HAP-1 (cell line): ENCODE measurements at regions not wholly inside any gene's neighbourhood (a gene's known extent, or its start where the extent isn't known, plus 50 kb on each side); places are given as distances from the start of the nearest gene placed in this dataset.
A peak's percentile ranks its signal among the peaks of the same experiment; 100 is the strongest.

Source experiments
- DNase-seq, 2 experiments: peaks; one replicate each; pipeline ENCODE4 v3.0.0-alpha.2; 2016 to 2020; ENCODE audit warnings: low spot score in 2 of 2
- H3K27me3 ChIP-seq: fragments of 250-450 bp; sonication (Bioruptor Pico); 2 replicates; pipeline ENCODE4 v1.5.1; 2020; ENCODE audit warnings: low read depth, mild to moderate bottlenecking, moderate library complexity
- H3K36me3 ChIP-seq: fragments of 250-450 bp; sonication (Bioruptor Pico); replicated peaks from 2 replicates; pipeline ENCODE4 v1.5.1; 2020; ENCODE audit warnings: mild to moderate bottlenecking
- H3K4me1 ChIP-seq: fragments of 250-450 bp; sonication (Bioruptor Pico); 2 replicates; pipeline ENCODE4 v1.5.1; 2020; ENCODE audit warnings: mild to moderate bottlenecking
- H3K4me3 ChIP-seq: fragments of 250-450 bp; sonication (Bioruptor Pico); 2 replicates; pipeline ENCODE4 v1.5.1; 2020; ENCODE audit warnings: mild to moderate bottlenecking, moderate library complexity
- H3K9me3 ChIP-seq: fragments of 250-450 bp; sonication (Bioruptor Pico); 2 replicates; pipeline ENCODE4 v1.5.1; 2020; ENCODE audit warnings: mild to moderate bottlenecking, moderate library complexity
- in situ Hi-C: fragments of 300-500 bp; cut with MboI; formaldehyde crosslinking; loops from 3 replicates; pipeline ENCODE4 v1.14.3; 2020; ENCODE audit warnings: low sequenced_read_pairs, inconsistent platforms, mixed read lengths

DNA sequence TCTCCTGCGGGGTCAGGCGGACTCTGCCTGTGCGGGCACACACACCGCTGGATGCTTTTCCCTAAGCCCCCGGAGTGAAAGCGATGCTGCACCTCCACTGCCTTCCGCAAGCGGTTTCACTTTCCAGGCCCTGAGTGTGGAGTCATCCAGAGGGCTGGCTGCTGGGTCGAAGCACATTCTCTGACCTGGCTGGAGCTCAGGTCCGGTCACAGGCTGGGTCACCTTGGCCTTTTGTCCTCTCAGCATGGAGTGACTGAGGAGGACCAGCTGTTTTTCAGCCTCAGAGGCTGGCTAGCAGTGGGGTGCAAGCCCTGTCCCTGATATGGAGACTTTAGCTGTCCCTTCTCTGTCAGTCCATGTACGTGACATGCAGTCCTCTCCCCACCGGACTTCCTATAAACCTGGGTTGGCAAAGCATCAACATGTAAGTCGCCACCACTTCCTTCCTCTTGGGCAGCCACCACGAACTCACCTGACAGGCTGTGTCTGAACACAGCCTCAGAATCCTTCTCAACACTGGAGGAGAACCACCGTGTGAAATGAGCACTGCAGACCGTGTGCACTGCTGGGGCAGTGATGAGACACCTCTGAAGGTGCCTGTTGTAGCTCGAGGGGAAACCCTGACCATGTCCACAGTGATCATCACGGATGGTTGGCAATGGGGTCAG, 51.3 kb downstream of the GADD45G start:
- in situ Hi-C loops, result loop anchor here (25.0 kb wide), 1 partner anchor 344 kb away; the partner anchor contains the start of genes CKS2 and SECISBP2
- Histone ChIP-seq H3K4me3 (no peak overlapping the region), H3K4me1 (peaks cover under 1% of the 10 kb centered on the region), H3K27me3 (no peaks in the 10 kb centered on the region), H3K9me3 (no peaks in the 10 kb centered on the region; the same call in 1 of the 2 replicates), H3K36me3 (no peaks in the 10 kb centered on the region)
- DNase-seq, result no peak

DNA sequence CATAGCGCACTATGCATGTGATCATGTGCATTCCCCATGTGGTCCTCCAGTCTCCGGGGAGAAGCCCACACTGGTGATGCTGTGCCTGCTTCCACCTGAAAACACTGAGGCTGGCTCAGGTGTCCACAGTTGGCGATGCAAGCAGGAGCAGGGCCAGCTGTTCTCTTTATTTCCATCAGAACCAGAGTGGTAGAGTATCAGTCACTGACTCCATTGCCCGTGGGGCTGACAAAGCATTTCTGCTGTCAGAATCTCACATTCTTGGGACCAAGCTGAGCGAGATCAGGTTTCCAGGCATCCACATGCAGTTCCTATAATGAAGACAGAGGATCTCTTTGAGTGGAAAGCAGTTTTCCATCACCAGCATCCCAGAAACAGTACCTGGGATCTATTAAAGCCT, 52.5 kb downstream of the GADD45G start:
- DNase-seq, result no peak
- in situ Hi-C loops, result loop anchor here (25.0 kb wide), 1 partner anchor 345 kb away; the partner anchor contains the start of genes CKS2 and SECISBP2
- H3K27me3 ChIP-seq, result no peaks in the 10 kb centered on the region
- no peaks in the 10 kb centered on the region for H3K9me3 ChIP-seq
- H3K36me3 ChIP-seq, result no peaks in the 10 kb centered on the region
- H3K4me3 ChIP-seq, result no peak overlapping the region
- peaks cover 10% of the 10 kb centered on the region for H3K4me1 ChIP-seq

DNA sequence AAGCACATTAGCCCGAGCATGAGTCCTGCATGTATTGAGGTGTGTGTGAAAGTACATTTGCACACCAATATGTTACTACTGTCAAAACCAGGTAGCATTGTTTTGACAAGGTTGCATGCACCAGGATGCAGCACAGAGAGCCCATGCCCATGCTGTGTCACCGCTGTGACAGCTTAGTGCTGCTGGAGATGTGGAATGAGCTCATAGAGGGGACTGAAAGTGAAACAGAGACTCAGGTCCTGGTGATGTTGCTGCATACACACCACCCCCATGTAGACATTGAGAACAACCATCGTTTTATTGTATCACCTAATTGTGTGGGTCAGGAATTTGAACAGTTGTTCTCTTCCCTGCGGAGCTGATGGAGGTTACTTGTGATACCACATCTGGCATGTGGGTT, 53.0 kb downstream of the GADD45G start:
- H3K4me3 ChIP-seq, result no peak overlapping the region
- no peaks in the 10 kb centered on the region for H3K9me3 ChIP-seq
- no peaks in the 10 kb centered on the region for H3K36me3 ChIP-seq
- H3K27me3 ChIP-seq, result no peaks in the 10 kb centered on the region
- H3K4me1 ChIP-seq, result peaks cover 12% of the 10 kb centered on the region
- DNase-seq, result no peak
- in situ Hi-C loops, result loop anchor here (25.0 kb wide), 1 partner anchor 345 kb away; the partner anchor contains the start of genes CKS2 and SECISBP2

GRCh38 chr9:89658401-89658800, 53.6 kb downstream of the GADD45G start:
- no peak for DNase-seq
- Histone ChIP-seq H3K9me3 (no peaks in the 10 kb centered on the region), H3K36me3 (no peaks in the 10 kb centered on the region), H3K27me3 (no peaks in the 10 kb centered on the region), H3K4me1 (peaks cover 12% of the 10 kb centered on the region), H3K4me3 (no peak overlapping the region)
- in situ Hi-C loops, result loop anchor here (25.0 kb wide), 1 partner anchor 346 kb away; the partner anchor contains the start of genes CKS2 and SECISBP2

DNA sequence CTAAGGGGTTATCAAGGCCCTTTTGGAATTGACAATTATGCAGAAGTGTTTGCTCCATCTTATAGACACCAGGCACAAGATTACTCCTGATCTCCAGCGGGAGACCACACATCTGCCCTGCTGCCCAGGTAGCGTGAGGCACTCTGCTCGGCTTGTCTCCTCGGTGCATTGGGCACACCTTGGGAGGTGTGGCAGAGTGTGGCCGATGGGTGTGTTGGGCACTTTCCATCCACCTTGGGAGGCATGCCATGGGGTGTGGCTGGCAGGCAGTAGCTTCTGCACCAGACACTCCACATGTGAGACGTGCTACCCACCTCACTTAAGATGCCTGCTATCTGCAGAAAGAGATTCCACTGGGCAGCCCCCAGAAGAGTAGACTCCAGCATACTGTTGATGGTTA, 54.1 kb downstream of the GADD45G start:
- H3K9me3 ChIP-seq, result no peaks in the 10 kb centered on the region
- in situ Hi-C loops, result loop anchor here (25.0 kb wide), 1 partner anchor 347 kb away; the partner anchor contains the start of genes CKS2 and SECISBP2
- H3K4me1 ChIP-seq, result peaks cover 12% of the 10 kb centered on the region
- no peaks in the 10 kb centered on the region for H3K36me3 ChIP-seq
- no peak overlapping the region for H3K4me3 ChIP-seq
- H3K27me3 ChIP-seq, result no peaks in the 10 kb centered on the region
- no peak for DNase-seq

GRCh38 chr9:89659473-89659872, 54.7 kb downstream of the GADD45G start:
- H3K9me3 ChIP-seq, result no peaks in the 10 kb centered on the region
- H3K27me3 ChIP-seq, result no peaks in the 10 kb centered on the region
- no peak overlapping the region for H3K4me3 ChIP-seq
- no peak for DNase-seq
- no peaks in the 10 kb centered on the region for H3K36me3 ChIP-seq
- H3K4me1 ChIP-seq, result peaks cover 12% of the 10 kb centered on the region
- in situ Hi-C loops, result loop anchor here (25.0 kb wide), 1 partner anchor 347 kb away; the partner anchor contains the start of genes CKS2 and SECISBP2

GRCh38 chr9:89659891-89660685, 55.3 kb downstream of the GADD45G start:
- H3K36me3 ChIP-seq, result no peaks in the 10 kb centered on the region
- no peaks in the 10 kb centered on the region for H3K27me3 ChIP-seq
- H3K4me1 ChIP-seq, result peaks cover 12% of the 10 kb centered on the region
- in situ Hi-C loops, result loop anchor here (25.0 kb wide), 1 partner anchor 348 kb away; the partner anchor contains the start of genes CKS2 and SECISBP2
- H3K9me3 ChIP-seq, result no peaks in the 10 kb centered on the region
- H3K4me3 ChIP-seq, result no peak overlapping the region
- DNase-seq, result no peak

- H3K4me1 ChIP-seq, result peaks cover 12% of the 10 kb centered on the region
- in situ Hi-C loops, result loop anchor here (25.0 kb wide), 1 partner anchor 349 kb away; the partner anchor contains the start of genes CKS2 and SECISBP2
- H3K36me3 ChIP-seq, result no peaks in the 10 kb centered on the region
- H3K4me3 ChIP-seq, result no peak overlapping the region
- DNase-seq, result no peak
- no peaks in the 10 kb centered on the region for H3K27me3 ChIP-seq
- H3K9me3 ChIP-seq, result no peaks in the 10 kb centered on the region
Observed at GRCh38 chr9:89661391-89661949, 56.7 kb downstream of the GADD45G start.

DNA sequence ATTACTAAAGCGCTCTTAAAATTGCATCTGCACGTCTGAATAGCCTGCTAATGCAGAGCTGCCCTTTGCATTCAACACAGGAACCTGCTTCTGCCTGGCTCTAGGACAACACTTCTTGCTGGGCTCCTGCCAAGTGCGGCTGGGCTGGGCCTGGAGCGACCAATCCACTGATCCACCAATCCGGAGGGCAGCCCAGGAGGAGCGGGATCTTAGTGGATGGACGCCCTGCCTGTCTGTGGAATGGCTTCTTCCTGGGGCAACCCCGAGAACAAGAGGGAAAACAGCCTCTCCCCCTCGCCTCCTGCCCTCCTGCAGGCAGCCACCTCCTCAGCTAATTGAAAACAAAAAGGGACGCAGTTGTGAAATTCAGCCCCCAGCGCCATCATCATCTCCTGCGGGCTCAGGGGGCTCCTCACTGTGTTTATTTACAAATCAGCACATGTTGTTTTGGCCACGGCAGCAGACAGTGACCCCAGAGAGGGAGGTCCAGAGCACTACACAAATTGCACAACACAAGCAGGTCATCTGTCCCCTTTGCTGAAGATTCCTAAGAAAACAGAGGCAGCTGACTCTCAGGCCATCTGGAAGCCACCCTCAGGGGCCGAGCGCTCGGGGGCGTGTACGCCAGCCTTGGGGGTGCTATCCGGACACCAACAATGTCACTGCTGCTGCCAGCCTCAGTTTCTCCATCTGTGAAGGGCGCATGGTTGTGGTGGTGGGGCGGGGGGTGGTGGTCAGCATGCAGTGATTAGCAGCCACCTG, 57.3 kb downstream of the GADD45G start:
- Histone ChIP-seq H3K9me3 (no peaks in the 10 kb centered on the region), H3K4me1 (peaks cover 12% of the 10 kb centered on the region), H3K36me3 (no peaks in the 10 kb centered on the region), H3K4me3 (no peak overlapping the region; the same call in 1 of the 2 replicates), H3K27me3 (no peaks in the 10 kb centered on the region)
- DNase-seq, result peak; percentile 85 to 98
- in situ Hi-C loops, result loop anchor here (25.0 kb wide), 1 partner anchor 350 kb away; the partner anchor contains the start of genes CKS2 and SECISBP2

DNA sequence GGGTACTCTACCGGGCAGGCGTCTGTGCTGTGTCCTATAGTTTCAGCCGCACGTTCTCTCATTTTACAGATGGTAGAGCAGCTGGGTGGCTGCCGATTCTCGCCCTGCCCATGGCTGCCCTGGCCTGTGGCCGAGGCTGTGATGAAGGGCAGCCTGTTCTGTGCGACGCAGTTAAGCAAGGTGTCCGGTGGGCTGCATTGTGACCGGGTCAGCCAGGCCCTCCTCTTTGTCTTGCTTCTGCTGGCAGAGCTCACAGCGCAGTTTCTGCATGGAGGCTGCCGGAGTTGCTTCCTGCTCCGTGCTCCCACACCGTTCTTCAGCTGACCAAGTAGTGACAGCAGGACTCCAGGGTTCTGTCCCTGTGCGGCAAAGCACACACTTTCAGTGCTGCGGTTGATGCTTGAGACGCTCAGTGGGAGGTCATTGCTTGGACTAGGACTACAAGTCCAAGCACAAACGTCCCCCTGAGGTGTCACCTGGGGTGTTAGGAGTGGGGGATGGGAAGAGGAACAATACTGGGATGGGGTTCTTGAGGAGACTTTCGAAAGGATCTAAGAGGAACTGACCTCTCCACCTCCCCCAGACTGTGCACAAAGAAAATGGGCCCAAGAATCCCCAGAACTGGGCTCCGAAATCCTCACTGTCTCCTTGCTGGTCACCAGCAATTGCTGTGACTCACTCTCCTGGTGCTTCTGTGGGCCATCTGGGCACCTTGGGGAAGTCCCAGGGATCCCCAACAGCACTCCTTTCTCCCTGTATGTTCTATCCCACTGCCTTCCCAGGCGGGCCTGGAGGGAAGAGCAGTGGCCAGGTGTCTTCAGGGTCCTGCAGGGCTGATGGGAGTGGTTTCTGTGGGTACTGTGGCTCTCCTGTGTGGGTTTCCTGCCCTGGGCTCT, 58.2 kb downstream of the GADD45G start:
- DNase-seq, result no peak
- Histone ChIP-seq H3K4me1 (peaks cover 12% of the 10 kb centered on the region), H3K36me3 (no peaks in the 10 kb centered on the region), H3K9me3 (no peaks in the 10 kb centered on the region), H3K27me3 (no peaks in the 10 kb centered on the region), H3K4me3 (no peak overlapping the region)
- in situ Hi-C loops, result loop anchor here (25.0 kb wide), 1 partner anchor 351 kb away; the partner anchor contains the start of genes CKS2 and SECISBP2

DNA sequence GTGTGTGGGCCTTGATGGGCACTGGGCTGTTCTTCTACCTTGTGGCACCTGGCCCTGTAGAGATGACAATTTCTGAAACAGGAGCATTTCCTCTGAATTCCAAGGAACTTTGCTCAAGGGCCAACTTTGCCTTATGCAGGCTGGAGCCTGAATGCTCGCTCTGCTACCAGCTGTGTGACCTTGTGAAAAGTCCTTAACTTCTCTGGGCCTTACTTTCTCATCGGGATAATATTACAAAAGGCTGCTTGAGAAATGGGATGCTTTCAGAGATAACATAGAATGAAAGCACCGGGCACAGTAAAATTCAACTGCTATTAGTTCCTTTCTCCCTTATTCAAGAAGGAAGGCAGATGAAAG, 58.8 kb downstream of the GADD45G start:
- Histone ChIP-seq H3K9me3 (no peaks in the 10 kb centered on the region), H3K27me3 (no peaks in the 10 kb centered on the region), H3K4me3 (no peak overlapping the region), H3K36me3 (no peaks in the 10 kb centered on the region), H3K4me1 (peaks cover 12% of the 10 kb centered on the region)
- in situ Hi-C loops, result loop anchor here (25.0 kb wide), 1 partner anchor 351 kb away; the partner anchor contains the start of genes CKS2 and SECISBP2
- no peak for DNase-seq

DNA sequence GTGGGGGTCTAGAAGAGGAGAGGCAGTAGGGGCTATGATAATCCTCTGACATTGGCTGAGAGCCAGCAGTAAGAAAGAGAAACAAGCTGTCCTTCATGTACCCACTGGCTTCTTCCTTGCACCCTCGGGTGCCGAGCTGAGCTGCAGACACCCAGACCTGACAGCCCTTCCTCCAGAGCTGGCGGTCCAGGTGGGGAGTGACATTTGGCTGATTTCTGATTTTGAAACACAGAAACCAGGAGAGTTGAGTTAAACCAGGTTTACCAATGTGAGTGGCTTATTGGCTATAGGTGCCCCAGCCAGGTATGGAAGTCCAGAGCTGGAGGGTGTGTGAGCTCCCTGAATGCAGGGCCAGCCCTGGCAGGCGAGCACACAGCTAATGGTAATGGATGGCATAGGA, 59.2 kb downstream of the GADD45G start:
- H3K4me3 ChIP-seq, result no peak overlapping the region
- in situ Hi-C loops, result loop anchor here (25.0 kb wide), 1 partner anchor 352 kb away; the partner anchor contains the start of genes CKS2 and SECISBP2
- DNase-seq, result no peak
- no peaks in the 10 kb centered on the region for H3K36me3 ChIP-seq
- no peaks in the 10 kb centered on the region for H3K9me3 ChIP-seq
- H3K27me3 ChIP-seq, result no peaks in the 10 kb centered on the region
- peaks cover 12% of the 10 kb centered on the region for H3K4me1 ChIP-seq
